LNCaP clone FGC (cell line): ENCODE measurements at regions not wholly inside any gene's neighbourhood (a gene's known extent, or its start where the extent isn't known, plus 50 kb on each side); places are given as distances from the start of the nearest gene placed in this dataset.

ENCODE experiments used
- DNase-seq: peaks from one replicate; pipeline ENCODE4 v3.0.0-alpha.2; 2011; ENCODE audit warnings: low read depth
- H3K4me3 ChIP-seq: 2 replicates; pipeline ENCODE4 v1.5.1; 2011; ENCODE audit warnings: mild to moderate bottlenecking, low read depth, low read length, control low read depth
- TF ChIP-seq, protein P1 (sequence below): IDR thresholded peaks from 2 replicates; pipeline ENCODE4 v1.5.1; 2012; ENCODE audit warnings: mild to moderate bottlenecking; ENCODE audit not compliant: control insufficient read depth, insufficient read depth; ENCODE audit errors: extremely low read depth

DNA sequence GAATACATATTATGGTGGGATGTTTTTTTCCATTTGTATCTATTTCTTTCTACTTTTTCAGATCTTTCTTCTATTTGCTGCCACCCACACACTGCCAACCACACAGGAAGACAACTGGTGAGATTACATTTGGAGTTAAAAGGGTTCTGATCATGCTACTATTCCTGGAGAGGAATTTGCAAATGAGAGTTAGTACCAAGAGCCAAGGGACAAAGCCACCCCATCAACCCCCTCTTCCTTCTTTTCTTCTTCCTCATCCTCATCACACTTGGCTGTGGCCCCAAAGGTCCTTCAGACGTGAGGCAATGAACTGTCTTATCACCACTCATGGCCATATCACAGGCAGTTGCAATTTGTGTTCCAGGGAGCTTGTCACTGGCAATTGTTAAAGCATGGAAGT lies 215.6 kb upstream of the SLC14A2 start:
- no peak for DNase-seq
- H3K4me3 ChIP-seq = no peak overlapping the region
- TF ChIP-seq, protein P1, sequence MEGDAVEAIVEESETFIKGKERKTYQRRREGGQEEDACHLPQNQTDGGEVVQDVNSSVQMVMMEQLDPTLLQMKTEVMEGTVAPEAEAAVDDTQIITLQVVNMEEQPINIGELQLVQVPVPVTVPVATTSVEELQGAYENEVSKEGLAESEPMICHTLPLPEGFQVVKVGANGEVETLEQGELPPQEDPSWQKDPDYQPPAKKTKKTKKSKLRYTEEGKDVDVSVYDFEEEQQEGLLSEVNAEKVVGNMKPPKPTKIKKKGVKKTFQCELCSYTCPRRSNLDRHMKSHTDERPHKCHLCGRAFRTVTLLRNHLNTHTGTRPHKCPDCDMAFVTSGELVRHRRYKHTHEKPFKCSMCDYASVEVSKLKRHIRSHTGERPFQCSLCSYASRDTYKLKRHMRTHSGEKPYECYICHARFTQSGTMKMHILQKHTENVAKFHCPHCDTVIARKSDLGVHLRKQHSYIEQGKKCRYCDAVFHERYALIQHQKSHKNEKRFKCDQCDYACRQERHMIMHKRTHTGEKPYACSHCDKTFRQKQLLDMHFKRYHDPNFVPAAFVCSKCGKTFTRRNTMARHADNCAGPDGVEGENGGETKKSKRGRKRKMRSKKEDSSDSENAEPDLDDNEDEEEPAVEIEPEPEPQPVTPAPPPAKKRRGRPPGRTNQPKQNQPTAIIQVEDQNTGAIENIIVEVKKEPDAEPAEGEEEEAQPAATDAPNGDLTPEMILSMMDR = no peak

DNA sequence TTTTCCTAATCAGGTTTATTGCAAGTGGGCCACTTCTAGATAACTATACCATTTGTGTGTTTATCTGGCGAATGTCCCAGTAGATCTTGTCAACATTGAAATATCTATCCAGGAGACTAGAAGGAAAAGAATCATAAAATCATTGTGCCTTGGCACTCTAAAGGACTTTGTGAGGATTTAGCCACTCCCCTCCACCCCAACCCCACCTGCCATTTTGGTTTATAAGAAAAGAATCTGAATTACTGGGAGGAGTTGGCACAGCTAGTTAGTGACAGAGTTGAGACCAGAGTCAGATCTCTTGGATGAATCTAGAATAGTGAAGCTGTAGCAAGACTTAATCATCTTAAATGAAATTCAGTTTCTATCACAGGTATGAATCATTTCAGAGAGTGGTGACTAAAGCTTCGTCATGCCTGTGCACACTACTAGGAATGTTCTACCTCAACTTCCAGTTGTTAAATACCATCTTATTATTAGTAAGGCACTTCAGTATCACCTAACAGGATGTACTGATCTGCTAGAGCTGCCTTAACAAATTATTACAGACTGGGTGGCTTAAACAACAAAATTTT lies 212.7 kb upstream of the SLC14A2 start:
- H3K4me3 ChIP-seq = no peak overlapping the region
- no peak for DNase-seq
- TF ChIP-seq, protein P1 = no peak

DNA sequence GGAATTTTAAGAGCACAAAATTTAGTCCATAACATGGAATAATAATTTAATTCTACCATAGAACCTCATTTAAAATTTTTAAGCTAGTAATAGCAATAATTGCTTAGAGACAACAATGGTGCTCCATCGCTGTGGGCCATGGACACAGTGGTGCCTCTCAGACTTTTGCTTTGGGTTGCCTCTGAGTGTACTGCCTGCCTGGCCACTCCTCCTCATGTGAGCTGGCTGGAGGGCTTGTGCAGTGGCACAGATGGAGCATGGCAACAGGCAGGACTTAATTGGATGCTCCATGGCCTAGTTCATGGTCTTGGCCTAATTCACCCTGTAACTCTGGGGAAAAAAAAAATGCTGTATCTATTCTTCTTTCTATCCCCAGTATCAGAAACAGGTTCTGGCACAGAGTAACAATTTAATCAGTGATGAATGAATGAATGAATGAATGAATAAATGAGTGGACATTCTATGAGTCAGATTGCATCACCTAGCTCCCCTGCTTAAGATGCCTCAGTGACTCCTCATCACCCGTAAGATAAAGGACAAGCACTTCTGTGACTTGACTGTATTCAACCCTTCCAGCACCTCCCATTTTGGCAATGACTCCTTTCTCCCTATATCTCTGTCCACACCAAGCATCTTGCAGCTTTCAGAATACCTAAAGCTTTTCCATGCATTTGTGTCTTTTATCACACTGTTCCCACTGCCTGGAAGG lies 211.8 kb upstream of the SLC14A2 start:
- TF ChIP-seq, protein P1 = no peak
- H3K4me3 ChIP-seq = no peak overlapping the region
- DNase-seq = no peak

DNA sequence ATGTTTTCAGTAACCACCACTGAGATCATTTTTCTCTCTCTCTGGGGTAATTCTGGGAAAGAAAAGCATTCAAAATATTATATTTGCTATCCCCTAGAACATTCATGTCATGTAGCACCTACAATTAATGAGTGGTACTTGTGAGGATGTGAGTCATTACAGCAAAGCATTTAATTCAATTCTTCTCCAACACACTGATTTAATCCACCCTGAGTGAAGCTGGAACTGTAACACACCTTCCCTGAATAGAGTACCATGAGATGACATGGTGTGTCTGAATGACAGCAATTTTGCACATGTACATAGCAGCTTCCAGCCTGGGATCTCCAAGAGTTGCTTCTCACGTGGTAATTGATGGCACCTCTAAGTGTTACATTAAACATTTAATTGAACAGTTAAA lies 207.1 kb upstream of the SLC14A2 start:
- TF ChIP-seq, protein P1 = no peak
- no peak overlapping the region for H3K4me3 ChIP-seq
- no peak for DNase-seq

DNA sequence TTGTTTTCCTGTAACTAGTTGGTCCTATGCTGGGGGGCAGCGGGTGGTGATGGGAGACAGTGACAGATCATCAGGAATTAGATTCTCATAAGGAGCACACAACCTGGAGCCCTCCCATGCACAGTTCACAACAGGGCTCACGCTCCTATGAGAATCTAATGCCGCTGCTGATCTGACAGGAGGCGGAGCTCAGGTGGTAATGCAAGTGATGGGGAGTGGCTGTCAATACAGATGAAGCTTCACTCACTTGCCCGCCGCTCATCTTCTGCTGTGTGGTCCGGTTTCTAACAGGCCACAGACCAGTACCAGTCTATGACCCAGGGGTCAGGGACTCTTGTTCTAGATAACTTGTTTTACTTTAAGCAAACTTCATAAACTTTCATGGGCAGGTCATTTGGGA lies 205.3 kb upstream of the SLC14A2 start:
- TF ChIP-seq, protein P1 = no peak
- DNase-seq = no peak
- no peak overlapping the region for H3K4me3 ChIP-seq

DNA sequence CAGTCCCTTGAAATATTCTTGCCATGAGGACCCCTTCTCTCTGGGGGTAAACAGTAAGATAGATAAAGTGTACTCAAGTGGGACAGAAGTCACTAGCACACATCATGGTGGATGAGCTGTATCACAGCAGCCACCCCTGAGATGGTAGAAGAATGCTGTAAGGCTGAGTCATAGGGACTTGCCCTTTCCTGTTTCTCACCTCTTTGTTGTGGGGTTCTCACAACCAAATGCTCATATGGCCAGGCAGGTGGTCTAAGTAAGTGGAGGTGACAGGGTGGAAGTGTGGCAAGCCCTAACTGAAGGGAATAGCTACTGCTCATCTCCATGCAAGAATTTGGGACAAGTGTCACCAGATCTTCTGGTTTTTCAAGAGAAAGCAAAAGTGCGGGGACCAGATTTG lies 202.7 kb upstream of the SLC14A2 start:
- no peak for DNase-seq

More for the DNA sequence above, 202.7 kb upstream of the SLC14A2 start:
- H3K4me3 ChIP-seq = no peak overlapping the region
- TF ChIP-seq, protein P1 = no peak
